SKM-1 (cell line): ENCODE measurements at regions not wholly inside any gene's neighbourhood (a gene's known extent, or its start where the extent isn't known, plus 50 kb on each side); places are given as distances from the start of the nearest gene placed in this dataset.

ENCODE experiments used
- DNase-seq: peaks from one replicate; lab custom pipeline; 2025; ENCODE audit not compliant: unreplicated experiment; lab: John Stamatoyannopoulos, UW

- no peak for DNase-seq
These were observed 220.9 kb upstream of the PKDCC start for GRCh38 chr2:41826921-41827320.

DNA sequence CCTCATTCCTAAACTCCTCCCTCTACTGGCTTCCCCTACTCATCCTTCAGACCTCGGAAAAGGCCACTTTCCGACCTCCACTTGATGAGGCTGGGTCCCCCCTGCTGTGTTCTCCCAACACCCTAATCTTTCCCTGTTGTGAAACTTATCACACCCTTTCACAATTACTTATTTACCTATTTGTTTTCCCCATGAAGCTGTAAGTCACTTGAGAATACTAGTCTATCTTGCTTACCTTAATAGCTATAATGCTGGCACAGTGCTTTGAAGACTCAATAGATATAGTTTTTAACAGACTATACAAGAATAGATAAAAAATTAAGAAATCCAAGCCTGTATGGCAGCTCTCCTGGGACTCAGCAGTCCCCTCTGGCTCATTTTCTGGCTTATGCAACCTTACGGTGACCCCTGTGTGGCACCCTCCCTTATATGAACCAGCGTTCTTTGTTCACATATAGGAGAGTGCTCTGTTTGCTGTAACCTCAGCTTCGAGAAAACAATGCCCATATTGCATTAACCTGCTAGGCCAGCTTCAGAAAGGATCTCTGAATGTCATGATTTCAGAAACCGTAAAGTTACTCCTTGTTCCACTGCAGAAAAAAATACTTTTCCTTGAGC is 220.4 kb upstream of the PKDCC start:
- no peak for DNase-seq

GRCh38 chr2:41828052-41828643 is 219.7 kb upstream of the PKDCC start:
- DNase-seq: no peak

GRCh38 chr2:41829052-41829451 is 218.8 kb upstream of the PKDCC start:
- no peak for DNase-seq

DNA sequence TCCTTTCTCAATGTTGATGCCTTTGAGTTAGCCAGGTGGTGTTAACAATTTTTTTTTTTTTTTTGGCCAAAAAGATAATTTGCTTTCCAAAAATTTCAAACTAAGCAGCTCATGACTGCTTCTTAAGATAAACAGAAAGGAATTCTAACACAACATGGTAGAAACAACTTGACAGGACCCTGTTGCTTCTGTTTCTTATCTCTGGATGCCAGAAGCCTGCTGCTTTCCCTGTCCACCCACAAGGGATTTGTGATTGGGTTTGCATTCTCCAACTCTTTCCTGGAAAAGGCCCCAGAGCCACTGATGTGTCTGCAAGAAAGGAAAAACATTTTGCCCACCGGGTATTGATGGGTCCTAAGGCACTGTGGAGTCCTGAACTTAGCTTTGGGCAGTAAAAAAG is 217.2 kb upstream of the PKDCC start:
- no peak for DNase-seq

DNA sequence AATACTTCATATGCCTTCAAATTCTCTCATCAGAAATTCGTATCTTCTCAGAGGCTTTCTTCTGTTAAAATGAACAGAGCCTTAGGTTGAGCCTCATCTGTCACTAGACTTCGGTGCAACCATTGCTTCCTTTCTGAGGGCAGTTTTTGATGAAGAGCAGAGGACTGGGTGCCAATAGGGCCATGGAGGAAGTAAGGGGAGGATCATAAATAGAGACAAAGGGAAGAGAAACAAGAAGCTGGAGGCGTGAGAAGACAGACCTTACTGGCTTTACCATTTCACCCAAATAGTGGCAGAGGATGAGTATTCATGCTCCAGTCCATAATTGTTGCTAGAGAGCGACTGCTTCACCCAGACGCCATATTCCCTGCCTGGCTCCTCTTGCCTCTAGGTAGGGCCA is 215.6 kb upstream of the PKDCC start:
- no peak for DNase-seq

- DNase-seq: no peak
These were observed 212.4 kb upstream of the PKDCC start for GRCh38 chr2:41835401-41835800.

GRCh38 chr2:41836948-41837347 is 210.9 kb upstream of the PKDCC start:
- no peak for DNase-seq

DNA sequence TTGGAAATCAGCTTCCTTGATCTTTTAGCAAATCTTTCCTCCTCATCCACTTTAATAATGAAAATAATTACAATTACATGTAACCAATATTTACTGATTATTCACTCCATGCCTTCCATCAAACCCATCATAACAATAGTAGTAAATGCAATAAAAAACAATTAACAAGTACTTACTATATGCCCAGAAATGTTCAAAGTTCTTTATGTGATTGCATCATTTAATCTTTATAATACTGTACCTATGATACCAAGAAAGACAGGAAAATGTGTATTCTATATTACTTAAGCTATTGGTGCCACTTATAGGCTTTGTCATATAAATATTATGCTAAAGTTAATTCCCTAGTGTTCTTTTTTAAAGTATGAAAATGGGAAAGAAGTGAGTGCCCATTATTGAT is 210.2 kb upstream of the PKDCC start:
- DNase-seq: no peak

GRCh38 chr2:41840702-41841551 is 206.9 kb upstream of the PKDCC start:
- DNase-seq: peak; percentile 94

DNA sequence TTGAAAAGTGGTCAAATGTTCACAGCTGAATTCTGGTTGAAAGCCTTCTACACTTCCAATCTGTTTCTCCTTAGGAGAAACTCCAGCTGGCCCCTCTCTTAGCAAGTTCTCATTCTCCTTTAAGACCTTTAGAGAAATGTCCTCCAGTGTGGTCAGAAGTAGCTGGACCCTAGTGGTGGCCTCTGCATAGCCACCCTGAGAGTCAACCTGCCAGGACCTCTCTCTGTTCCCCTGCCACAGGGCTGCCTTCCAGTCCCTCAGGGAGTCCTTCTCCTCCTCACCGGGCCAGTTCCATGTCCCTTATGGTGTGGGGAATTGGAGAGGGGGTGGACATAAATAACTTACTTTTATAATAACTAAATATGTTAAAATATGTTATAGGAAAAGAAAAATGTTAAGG is 200.9 kb upstream of the PKDCC start:
- DNase-seq: no peak

GRCh38 chr2:41847744-41848441 is 199.9 kb upstream of the PKDCC start:
- DNase-seq: no peak

- no peak for DNase-seq
These were observed 196.3 kb upstream of the PKDCC start for GRCh38 chr2:41851554-41851953.

GRCh38 chr2:41853427-41854191 is 194.2 kb upstream of the PKDCC start:
- DNase-seq: peak; percentile 8

- no peak for DNase-seq
These were observed 193.6 kb upstream of the PKDCC start for GRCh38 chr2:41854227-41854626.

DNA sequence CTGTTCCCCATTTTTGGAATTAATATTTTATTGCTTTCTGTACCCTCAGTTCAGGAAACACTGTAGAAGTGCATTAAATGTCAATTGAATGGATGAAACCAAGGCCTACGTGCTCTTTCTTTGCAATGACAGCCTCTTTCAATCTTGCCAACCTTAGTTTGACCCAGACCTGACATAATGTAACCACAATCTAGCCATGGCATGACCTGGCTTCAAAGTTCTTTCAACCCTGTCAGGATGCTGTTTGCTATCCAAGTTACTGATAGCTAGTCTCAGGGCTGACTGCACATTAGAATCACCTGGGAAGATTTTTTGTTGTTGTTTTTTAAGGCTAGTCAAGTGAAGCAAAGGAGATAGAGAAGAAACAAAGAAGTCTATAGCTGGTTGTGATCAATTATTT is 190.9 kb upstream of the PKDCC start:
- no peak for DNase-seq

GRCh38 chr2:41859615-41860514 is 188.0 kb upstream of the PKDCC start:
- no peak for DNase-seq

GRCh38 chr2:41863062-41863461 is 184.8 kb upstream of the PKDCC start:
- DNase-seq: no peak

DNA sequence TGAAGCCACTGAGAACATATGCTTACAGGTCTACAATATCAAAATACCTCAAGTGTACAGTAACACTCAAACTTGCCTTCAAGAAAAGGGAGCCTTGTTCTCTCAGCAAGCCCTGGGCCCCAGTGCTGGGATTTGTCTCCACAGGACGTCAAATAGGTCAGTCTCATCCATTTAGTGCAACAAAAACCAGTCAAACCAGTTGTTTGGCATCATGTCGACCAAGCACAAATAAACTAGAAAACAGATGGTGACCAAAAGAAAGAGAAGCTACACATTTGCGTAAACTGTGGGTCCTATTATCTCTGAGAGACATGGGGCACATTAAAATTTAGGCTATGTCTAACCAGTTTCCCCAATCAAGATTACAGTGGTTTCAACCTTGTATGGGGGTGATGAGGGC is 182.6 kb upstream of the PKDCC start:
- DNase-seq: no peak

DNA sequence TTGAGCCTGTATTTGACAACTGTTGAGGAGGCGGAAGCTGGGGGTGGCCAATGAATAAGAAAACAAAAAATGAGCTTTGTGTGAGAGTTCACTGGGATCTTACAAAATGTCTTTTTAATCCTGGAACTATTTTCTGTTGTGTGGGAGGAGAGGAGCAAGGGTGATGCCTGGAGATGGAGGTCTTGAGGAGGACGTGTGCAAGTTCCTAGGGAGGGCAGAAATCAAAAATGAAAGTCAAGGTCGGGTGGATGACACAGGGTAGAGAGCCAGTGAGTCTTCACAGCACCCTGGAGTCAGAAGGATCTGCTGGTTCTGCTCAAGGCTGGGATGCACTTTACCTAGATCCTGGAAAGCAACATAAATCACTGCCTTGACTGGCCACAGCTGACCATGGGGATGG is 180.3 kb upstream of the PKDCC start:
- no peak for DNase-seq
